Upper lobe of left lung (tissue), 6 donors: ENCODE measurements at regions not wholly inside any gene's neighbourhood (a gene's known extent, or its start where the extent isn't known, plus 50 kb on each side); places are given as distances from the start of the nearest gene placed in this dataset.

ENCODE experiments used
- ATAC-seq, 2 donors: fragments of 200-7000 bp; cut with Tn5 transposase; one replicate each; pipeline ENCODE4 v1.9.1; 2022; ENCODE audit warnings: mild to moderate bottlenecking in 2 of 2, moderate library complexity in 2 of 2; ENCODE audit not compliant: low FRiP score in 2 of 2
- DNase-seq, 2 donors: peaks; one replicate each; pipeline ENCODE4 v3.0.0-alpha.2; 2019 to 2020
- H3K27ac ChIP-seq, 4 donors: fragments of 200-600 bp; sonication (generic); one replicate each; pipeline ENCODE4 v1.5.1; 2016 to 2019
- H3K27me3 ChIP-seq, 4 donors: fragments of 200-600 bp; sonication (generic); one replicate each; pipeline ENCODE4 v1.5.1; 2017 to 2019
- H3K36me3 ChIP-seq, 4 donors: fragments of 200-600 bp; sonication (generic); one replicate each; pipeline ENCODE4 v1.5.1; 2016 to 2019
- H3K4me1 ChIP-seq, 4 donors: fragments of 200-600 bp; sonication (generic); one replicate each; pipeline ENCODE4 v1.5.1; 2018 to 2019
- H3K4me3 ChIP-seq, 4 donors: fragments of 200-600 bp; sonication (generic); one replicate each; pipeline ENCODE4 v1.5.1; 2017 to 2019; ENCODE audit warnings: mild to moderate bottlenecking in 2 of 4, moderate library complexity in 1 of 4
- H3K9me3 ChIP-seq, 4 donors: fragments of 200-600 bp; sonication (generic); one replicate each; pipeline ENCODE4 v1.5.1; 2018 to 2019
- EP300 ChIP-seq, 4 donors: sonication (generic); formaldehyde crosslinking; IDR thresholded peaks; one replicate each; pipeline ENCODE4 v1.5.1; 2017; ENCODE audit warnings: antibody characterized with exemption in 4 of 4, control low read depth in 2 of 4
- POLR2A ChIP-seq, 4 donors: fragments of 450-650 bp; IDR thresholded peaks; one replicate each; pipeline ENCODE4 v1.5.1; 2016 to 2017; ENCODE audit warnings: antibody characterized with exemption in 4 of 4, mild to moderate bottlenecking in 2 of 4
- POLR2AphosphoS5 ChIP-seq, 2 donors: sonication (generic); formaldehyde crosslinking; IDR thresholded peaks; one replicate each; pipeline ENCODE4 v1.5.1; 2017; ENCODE audit warnings: antibody characterized with exemption in 2 of 2
- WGBS, 2 donors: methylation state at CpG; one replicate each; pipeline ENCODE4 v1.1.5; 2017 to 2018; 5-methylcytosine and 5-hydroxymethylcytosine counted together
- TF ChIP-seq, protein P1 (sequence below), 6 experiments: fragments of 450-650 bp in 4 of 6; fragments of 200-600 bp in 2 of 6; sonication (generic) in 2 of 6; IDR thresholded peaks; one replicate each; pipeline ENCODE4 v1.5.1; 2016 to 2019; ENCODE audit warnings: antibody characterized with exemption in 6 of 6
- donor health status: DM: no; HTN: no; CAD: no; lungs with moderate emphysema.
- donor health status: DM: no; HTN: yes; CAD: no; lungs with severe emphysema.

- Histone ChIP-seq H3K9me3 (no peaks in the 10 kb centered on the region), H3K27ac (no peak overlapping the region), H3K4me1 (no peaks in the 10 kb centered on the region), H3K36me3 (no peaks in the 10 kb centered on the region), H3K4me3 (no peak overlapping the region), H3K27me3 (no peaks in the 10 kb centered on the region)
- no peak for DNase-seq
- no peak for ATAC-seq
- TF ChIP-seq POLR2A (IDR thresholded peaks at IDR 0.05), result no peak
- TF ChIP-seq, protein P1, sequence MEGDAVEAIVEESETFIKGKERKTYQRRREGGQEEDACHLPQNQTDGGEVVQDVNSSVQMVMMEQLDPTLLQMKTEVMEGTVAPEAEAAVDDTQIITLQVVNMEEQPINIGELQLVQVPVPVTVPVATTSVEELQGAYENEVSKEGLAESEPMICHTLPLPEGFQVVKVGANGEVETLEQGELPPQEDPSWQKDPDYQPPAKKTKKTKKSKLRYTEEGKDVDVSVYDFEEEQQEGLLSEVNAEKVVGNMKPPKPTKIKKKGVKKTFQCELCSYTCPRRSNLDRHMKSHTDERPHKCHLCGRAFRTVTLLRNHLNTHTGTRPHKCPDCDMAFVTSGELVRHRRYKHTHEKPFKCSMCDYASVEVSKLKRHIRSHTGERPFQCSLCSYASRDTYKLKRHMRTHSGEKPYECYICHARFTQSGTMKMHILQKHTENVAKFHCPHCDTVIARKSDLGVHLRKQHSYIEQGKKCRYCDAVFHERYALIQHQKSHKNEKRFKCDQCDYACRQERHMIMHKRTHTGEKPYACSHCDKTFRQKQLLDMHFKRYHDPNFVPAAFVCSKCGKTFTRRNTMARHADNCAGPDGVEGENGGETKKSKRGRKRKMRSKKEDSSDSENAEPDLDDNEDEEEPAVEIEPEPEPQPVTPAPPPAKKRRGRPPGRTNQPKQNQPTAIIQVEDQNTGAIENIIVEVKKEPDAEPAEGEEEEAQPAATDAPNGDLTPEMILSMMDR (IDR thresholded peaks at IDR 0.05), result no peak
- TF ChIP-seq POLR2AphosphoS5 (IDR thresholded peaks at IDR 0.05), result no peak
- TF ChIP-seq EP300 (IDR thresholded peaks at IDR 0.05), result no peak
- 63 to 86% methylated on average over 1 of the region's 1 CpG for WGBS, 2 donors
Measured at GRCh38 chr5:118008779-118009178, 979.6 kb downstream of the DTWD2 start.

DNA sequence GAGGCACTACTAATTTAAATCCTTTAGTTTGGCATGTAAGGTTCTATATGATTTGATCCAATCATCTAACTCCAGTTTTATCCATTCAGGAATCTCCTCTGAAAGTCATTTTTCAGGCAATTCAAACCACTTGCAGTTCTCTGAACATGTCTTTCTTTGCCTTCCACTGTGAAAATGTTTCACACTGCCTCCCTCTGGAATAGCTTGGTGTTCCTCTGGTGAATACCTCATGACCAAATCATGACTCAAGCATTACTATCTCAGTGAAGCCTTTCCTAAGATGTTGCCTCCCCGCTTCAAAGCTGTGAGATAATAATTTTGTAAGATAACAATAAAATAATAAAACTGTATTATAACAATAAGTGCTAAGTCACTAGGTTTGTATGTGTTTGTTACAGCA is 981.1 kb downstream of the DTWD2 start:
- WGBS, 2 donors, result 91 to 97% methylated on average over 1 of the region's 1 CpG
- DNase-seq, result no peak

GRCh38 chr5:118006219-118006618 is 982.1 kb downstream of the DTWD2 start:
- Histone ChIP-seq H3K9me3 (no peaks in the 10 kb centered on the region), H3K36me3 (no peaks in the 10 kb centered on the region), H3K27ac (no peak overlapping the region), H3K27me3 (no peaks in the 10 kb centered on the region), H3K4me1 (no peaks in the 10 kb centered on the region), H3K4me3 (no peak overlapping the region)
- WGBS, 2 donors, result 30 to 31% methylated on average over 1 of the region's 1 CpG
- no peak for TF ChIP-seq POLR2AphosphoS5 (IDR thresholded peaks at IDR 0.05)
- no peak for TF ChIP-seq EP300 (IDR thresholded peaks at IDR 0.05)
- TF ChIP-seq, protein P1 (IDR thresholded peaks at IDR 0.05), result no peak
- DNase-seq, result no peak
- ATAC-seq, result no peak

More for the DNA sequence above, 981.1 kb downstream of the DTWD2 start:
- Histone ChIP-seq H3K27me3 (no peaks in the 10 kb centered on the region), H3K36me3 (no peaks in the 10 kb centered on the region), H3K9me3 (no peaks in the 10 kb centered on the region), H3K27ac (no peak overlapping the region), H3K4me3 (no peak overlapping the region), H3K4me1 (no peaks in the 10 kb centered on the region)
- ATAC-seq, result no peak
- no peak for TF ChIP-seq EP300 (IDR thresholded peaks at IDR 0.05)
- no peak for TF ChIP-seq POLR2A (IDR thresholded peaks at IDR 0.05)
- TF ChIP-seq, protein P1 (IDR thresholded peaks at IDR 0.05), result no peak
- TF ChIP-seq POLR2AphosphoS5 (IDR thresholded peaks at IDR 0.05), result no peak

- WGBS, 2 donors, result 77 to 85% methylated on average over 3 of the region's 3 CpGs
- ATAC-seq (no peak), DNase-seq (no peak)
- Histone ChIP-seq H3K9me3 (no peaks in the 10 kb centered on the region), H3K27me3 (no peaks in the 10 kb centered on the region), H3K4me1 (no peaks in the 10 kb centered on the region), H3K27ac (no peak overlapping the region), H3K4me3 (no peak overlapping the region), H3K36me3 (no peaks in the 10 kb centered on the region)
- no peak for TF ChIP-seq POLR2A (IDR thresholded peaks at IDR 0.05)
Measured at GRCh38 chr5:117999939-118000549, 988.3 kb downstream of the DTWD2 start.

- ATAC-seq, result no peak
- WGBS, 2 donors, result 66 to 69% methylated on average over 2 of the region's 2 CpGs
- TF ChIP-seq, protein P1 (IDR thresholded peaks at IDR 0.05), result no peak
- Histone ChIP-seq H3K27ac (no peak overlapping the region), H3K27me3 (no peaks in the 10 kb centered on the region), H3K9me3 (no peaks in the 10 kb centered on the region), H3K4me3 (no peak overlapping the region), H3K4me1 (no peaks in the 10 kb centered on the region), H3K36me3 (no peaks in the 10 kb centered on the region)
- no peak for DNase-seq
Measured at GRCh38 chr5:117982691-117983090, 1005.7 kb downstream of the DTWD2 start.
